DMS53 treated with DMSO at 0.1 percent for 48 hours (cell line): ENCODE measurements at regions not wholly inside any gene's neighbourhood (a gene's known extent, or its start where the extent isn't known, plus 50 kb on each side); places are given as distances from the start of the nearest gene placed in this dataset.
"Not testable (repeated sequence)": the region's sequence is repeated elsewhere in the genome, so short reads cannot be mapped to it uniquely, and the experiment has no call there.

ENCODE experiments used
- DNase-seq: peaks from one replicate; lab custom pipeline; 2025; ENCODE audit not compliant: unreplicated experiment; lab: John Stamatoyannopoulos, UW

GRCh38 chr16:86861270-86861858 lies 283.0 kb downstream of the FOXL1 start:
- not testable (repeated sequence) for DNase-seq

GRCh38 chr16:86862595-86863280 lies 284.4 kb downstream of the FOXL1 start:
- no peak for DNase-seq

DNA sequence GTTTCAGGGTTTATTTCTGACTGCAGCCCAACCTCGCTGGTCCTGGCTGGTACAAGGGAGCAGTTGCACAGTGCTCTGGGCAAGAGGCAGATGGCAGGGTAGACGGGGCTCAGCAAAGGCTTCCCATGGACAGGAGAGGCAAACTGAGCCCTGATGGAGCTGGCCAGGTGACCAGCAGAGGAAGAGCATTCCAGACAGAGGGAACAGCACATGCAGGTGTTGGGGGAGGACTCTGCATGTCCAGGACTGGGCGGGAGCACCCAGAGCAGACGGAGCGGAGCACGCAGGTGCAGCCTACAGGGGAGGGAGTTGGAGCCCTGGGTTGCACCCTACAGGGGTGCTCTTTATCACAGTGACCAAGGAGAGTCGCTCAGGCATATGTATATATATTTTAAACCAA lies 285.3 kb downstream of the FOXL1 start:
- no peak for DNase-seq

DNA sequence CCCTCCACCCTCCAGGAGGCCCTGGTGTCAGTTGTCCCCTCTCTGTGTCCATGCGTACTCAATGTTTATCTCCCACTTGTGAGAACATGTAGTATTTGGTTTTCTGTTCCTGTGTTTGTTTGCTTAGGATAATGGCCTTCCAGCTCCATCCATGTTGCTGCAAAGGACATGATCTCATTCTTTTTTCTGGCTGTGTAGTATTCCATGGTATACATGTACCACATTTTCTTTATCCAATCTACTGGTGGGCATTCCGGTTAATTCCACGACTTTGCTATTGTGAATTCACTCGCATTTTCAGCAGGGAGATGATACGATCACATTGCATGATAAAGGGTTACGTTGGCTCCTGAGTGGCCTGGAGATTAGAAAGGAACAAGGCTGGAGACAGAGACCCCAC lies 286.2 kb downstream of the FOXL1 start:
- no peak for DNase-seq

GRCh38 chr16:86865851-86866662 lies 287.7 kb downstream of the FOXL1 start:
- DNase-seq: no peak

- no peak for DNase-seq
Observed at GRCh38 chr16:86866986-86867722, 288.8 kb downstream of the FOXL1 start.

DNA sequence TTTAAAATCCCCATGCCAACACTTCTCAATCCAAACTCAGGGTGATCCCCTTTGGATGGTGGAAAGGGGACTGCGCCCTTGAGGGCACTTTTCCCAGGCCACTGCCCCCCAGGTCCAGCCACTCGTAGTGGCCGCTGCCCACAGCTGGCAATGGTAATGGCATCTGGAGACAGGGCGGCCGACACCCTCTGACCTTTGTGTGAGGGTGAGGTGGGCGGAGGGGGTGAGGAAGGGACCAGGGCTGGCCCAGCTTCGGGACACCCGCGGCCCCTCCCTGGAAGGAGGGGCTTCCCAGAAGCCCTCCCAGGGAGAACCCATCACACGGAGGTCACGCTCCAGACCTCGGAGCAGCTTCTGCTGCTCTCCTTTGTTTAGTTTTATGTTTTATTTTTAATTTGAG lies 289.7 kb downstream of the FOXL1 start:
- DNase-seq: no peak

DNA sequence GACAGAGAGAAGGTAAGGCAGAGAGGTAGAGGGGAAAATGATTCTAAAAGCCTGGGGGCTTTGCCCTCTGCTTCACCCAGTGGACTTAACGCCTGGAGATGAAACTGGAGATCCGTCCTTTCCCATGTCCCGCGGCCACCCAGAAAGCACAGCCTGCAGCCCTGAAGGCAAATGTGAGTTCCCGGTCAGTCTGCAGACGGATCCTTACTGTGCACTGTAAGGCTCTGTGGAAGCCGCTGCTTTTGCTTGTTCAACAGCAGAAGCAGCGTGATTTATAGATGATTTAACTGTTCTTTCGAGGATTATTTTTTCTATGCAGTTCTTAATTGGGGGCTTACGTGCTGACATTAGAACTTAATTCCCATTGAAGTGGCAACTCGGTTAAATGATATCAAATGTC lies 290.4 kb downstream of the FOXL1 start:
- no peak for DNase-seq

- DNase-seq: no peak
Observed at GRCh38 chr16:86869288-86870022, 291.1 kb downstream of the FOXL1 start.

- no peak for DNase-seq
Observed at GRCh38 chr16:86870380-86870779, 292.0 kb downstream of the FOXL1 start.

DNA sequence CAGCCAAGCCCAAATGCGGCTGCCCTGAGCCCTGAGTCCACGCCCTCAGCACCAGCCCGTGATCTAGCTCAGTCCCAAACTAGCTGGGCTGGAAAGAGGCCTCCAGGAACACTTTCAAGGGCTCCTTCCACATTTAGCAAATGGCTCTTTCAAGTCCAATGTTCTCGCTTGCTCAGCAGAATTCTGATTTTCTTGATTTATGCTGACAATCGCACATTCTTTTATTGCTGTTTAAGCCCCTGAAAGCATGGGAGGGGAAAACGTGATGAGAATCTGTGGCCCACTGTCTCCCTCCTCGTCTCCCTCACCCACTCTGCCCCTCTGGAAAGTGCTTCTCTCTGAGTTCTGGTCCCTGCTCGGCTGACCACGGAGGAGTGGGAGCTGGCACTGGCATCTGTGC lies 293.8 kb downstream of the FOXL1 start:
- DNase-seq: no peak

DNA sequence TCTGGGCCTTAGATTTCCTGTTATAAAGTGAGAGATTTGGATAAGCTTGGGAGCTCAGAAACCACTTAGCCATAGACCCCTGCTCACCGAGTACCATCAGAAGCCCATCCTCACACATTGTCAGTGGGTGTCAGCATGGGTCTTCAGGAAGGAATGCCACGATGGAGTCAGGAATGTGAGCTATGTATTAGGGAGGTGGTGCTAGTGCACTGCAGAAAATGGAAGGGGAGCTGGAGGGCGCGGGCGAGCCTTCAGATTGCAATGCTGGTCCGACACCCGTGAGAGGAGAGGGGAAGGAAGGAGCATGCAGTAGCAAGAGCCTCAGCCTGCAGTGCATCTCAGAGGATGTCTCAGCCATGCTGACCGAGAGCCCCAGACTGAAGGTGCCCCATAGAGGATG lies 294.5 kb downstream of the FOXL1 start:
- no peak for DNase-seq

DNA sequence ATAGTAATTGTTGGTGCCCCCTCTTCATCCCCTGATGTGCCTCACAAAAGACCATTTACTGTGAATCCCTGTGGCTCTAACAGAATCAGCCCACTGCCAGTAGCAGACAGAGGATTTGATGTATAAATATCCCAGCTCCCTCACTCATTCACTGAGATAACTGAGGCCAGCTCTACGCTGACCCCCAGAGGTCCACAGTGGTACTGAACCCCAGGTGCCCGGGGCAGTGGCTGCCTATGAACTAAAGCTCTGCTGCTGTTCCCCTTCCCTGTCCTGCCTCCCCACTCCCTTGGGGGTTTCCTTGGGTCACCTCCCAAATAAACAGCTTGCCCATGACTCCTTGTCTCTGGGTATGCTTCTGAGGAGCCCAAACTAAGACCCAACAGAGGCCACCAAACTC lies 295.8 kb downstream of the FOXL1 start:
- no peak for DNase-seq

DNA sequence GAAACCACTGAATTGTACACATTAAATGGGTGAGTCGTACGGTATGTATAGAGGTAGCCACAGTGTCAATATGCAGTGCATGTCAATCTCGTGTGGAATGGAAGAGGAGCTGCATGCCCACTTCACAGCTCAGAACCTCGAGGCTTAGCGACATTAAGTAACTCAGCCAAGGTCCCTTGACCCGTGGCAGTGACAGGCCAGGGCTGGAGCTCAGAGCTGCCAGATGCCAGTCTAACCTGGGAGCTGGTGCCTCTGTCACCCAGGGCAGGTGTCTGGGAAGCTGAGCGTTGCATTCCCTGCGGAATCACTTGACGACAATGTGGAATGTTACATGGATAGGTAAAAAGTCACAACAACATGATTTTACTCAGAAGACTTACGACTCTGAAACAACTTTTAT lies 298.1 kb downstream of the FOXL1 start:
- no peak for DNase-seq

GRCh38 chr16:86877108-86877507 lies 298.8 kb downstream of the FOXL1 start:
- DNase-seq: no peak

DNA sequence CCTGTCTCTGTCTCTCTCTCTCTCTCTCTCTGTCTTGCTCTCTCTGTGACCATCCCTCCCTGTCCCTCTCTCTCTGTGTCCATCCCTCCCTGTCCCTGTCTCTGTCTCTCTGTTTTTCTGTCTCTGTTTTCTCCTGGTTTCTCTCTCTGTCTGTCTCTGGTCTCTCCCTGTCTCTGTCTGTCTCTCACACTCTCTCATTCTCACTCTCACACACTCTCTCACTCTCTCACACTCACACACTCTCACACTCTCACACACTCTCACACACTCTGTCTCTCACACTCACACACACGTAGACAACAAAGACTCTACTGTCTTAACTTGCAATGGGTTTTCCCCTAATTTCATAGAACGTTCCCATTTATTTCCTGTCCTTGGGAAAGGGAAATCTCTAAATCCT lies 299.5 kb downstream of the FOXL1 start:
- no peak for DNase-seq

DNA sequence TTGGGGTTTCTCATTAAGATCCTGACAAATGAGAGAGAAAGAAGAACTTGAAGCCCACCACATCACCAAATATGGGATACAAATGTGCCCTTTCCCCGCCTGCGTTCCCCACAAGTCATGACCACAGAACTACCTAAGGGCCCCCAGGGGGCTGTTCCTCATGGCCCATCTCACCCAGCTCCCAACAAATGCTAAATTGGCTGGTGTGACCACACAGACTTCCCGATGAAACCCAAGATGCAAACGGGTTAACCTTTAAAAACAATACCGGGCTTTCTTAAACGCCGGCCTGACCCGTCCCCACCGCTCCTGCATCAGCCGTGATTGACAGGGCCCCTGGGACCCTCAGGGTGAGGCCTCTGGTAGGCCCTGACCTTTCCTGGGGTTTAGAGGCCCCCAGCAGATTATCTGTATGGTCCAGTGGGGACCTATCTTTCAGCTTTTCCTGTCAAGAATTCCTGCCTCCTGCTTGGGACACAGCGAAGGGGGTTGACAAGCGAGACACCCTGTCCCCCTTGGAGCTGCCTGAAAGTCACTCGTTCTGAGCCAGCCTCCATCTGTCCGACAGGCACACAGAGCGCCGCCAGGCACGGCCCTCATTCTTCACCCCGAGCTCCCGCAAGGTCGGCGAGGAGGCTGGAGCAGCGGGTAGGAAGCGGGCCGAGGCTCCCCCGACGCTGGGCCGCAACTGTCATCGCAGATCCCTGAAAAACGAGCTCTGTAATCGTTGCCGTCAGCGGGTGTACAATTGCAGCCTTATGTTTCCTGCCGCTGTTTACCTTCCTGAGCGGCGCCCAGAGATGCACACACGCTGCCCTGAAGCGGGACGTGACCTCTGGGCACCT lies 300.1 kb downstream of the FOXL1 start:
- DNase-seq: no peak

DNA sequence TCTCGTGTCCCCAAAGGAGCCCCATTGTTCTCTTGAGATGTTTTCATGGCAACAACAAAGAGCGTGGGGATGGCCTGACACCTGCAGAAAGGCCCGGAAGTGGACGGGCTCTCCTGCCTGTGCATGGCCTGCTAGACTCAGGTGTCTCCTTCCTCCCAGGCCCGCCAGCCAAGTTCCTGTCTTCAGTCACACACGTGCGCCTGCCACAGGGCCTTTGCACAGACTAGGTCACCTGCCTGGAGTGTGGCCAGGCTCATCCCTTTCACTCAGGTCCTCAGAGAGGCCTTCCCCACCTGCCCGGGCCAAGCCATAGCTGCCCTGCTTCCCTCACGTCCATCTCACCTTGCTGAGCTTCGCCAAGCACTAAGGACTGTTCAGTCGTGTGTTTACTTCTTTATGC lies 300.9 kb downstream of the FOXL1 start:
- no peak for DNase-seq

DNA sequence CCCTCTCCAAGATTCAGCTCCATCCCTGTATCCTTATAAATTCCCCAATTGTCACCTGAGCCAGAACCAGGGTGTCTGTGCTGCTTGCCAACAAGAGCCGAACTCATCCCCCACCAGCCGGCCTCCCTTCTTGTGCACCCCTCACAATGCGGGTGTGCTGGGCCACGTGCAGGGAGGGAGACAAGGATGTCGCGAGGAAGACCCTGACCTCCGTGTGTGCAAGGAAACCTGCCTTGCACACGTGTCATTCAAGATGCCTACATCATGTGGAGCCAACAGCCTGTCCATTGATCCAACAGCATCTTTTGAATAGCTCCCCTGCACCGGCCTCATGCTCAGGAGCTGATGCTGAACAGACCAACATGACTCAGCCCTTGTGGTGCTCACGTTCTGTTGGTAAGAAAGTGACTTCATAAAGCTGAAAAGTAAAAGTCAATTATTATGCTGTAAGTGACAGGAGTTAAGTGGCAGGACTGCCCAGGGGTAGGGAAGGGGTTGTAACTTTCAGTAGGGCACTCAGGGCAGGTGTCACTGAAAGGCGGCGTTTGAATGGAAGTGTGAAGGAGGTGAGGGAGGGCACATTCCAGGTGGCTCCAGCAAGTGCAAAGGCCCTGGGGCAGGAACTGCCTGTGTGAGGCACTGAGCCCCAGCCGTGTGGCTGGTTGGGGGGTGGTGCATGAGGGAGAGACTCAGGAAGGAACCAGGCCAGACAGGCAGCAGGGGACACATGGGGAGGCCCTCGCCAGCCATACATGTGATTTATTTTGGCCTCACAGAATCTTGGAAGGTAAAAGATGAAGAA lies 302.2 kb downstream of the FOXL1 start:
- no peak for DNase-seq
